ENCODE measurements at regions not wholly inside any gene's neighbourhood (a gene's known extent, or its start where the extent isn't known, plus 50 kb on each side); places are given as distances from the start of the nearest gene placed in this dataset.

- no peaks in the 10 kb centered on the region for H3K36me3 ChIP-seq
- no peak overlapping the region for H3K27ac ChIP-seq
- H3K9me3 ChIP-seq: no peaks in the 10 kb centered on the region
- intact Hi-C loops (cut with DNase I): no loop called here
- 79% methylated on average over 2 of the region's 2 CpGs for WGBS
- H3K4me1 ChIP-seq (replicated peaks): no peaks in the 10 kb centered on the region
- no peak for DNase-seq (ENCODE audit: low spot score)
- no peaks in the 10 kb centered on the region for H3K27me3 ChIP-seq (replicated peaks; ENCODE audit: insufficient read depth)
- H3K4me3 ChIP-seq: no peak overlapping the region
- TF ChIP-seq POLR2A (IDR thresholded peaks at IDR 0.05): no peak
- no peak for TF ChIP-seq CTCF (IDR thresholded peaks at IDR 0.05)
Observed at GRCh38 chr3:16102187-16102561, 72.3 kb upstream of the GALNT15 start.

GRCh38 chr3:16102905-16103364, 71.5 kb upstream of the GALNT15 start:
- H3K27ac ChIP-seq: no peak overlapping the region
- intact Hi-C loops (cut with DNase I): no loop called here

GRCh38 chr3:16103472-16103871, 71.0 kb upstream of the GALNT15 start:
- intact Hi-C loops (cut with DNase I): no loop called here
- TF ChIP-seq CTCF (IDR thresholded peaks at IDR 0.05) (no peak), POLR2A (IDR thresholded peaks at IDR 0.05) (no peak), POLR2AphosphoS5 (IDR thresholded peaks at IDR 0.05) (no peak)
- Histone ChIP-seq H3K4me1 (replicated peaks) (no peaks in the 10 kb centered on the region), H3K9me3 (no peaks in the 10 kb centered on the region), H3K36me3 (no peaks in the 10 kb centered on the region), H3K27me3 (replicated peaks; ENCODE audit: insufficient read depth) (no peaks in the 10 kb centered on the region), H3K4me3 (no peak overlapping the region), H3K27ac (no peak overlapping the region)
- DNase-seq (ENCODE audit: low spot score): no peak
- 57% methylated on average over 3 of the region's 3 CpGs for WGBS

More at GRCh38 chr3:16102905-16103364, 71.5 kb upstream of the GALNT15 start:
- DNase-seq (ENCODE audit: low spot score): no peak
- H3K4me3 ChIP-seq: no peak overlapping the region
- H3K4me1 ChIP-seq (replicated peaks): no peaks in the 10 kb centered on the region
- no peaks in the 10 kb centered on the region for H3K9me3 ChIP-seq
- H3K36me3 ChIP-seq: no peaks in the 10 kb centered on the region
- no peak for TF ChIP-seq POLR2A (IDR thresholded peaks at IDR 0.05)
- TF ChIP-seq POLR2AphosphoS5 (IDR thresholded peaks at IDR 0.05): no peak
- TF ChIP-seq CTCF (IDR thresholded peaks at IDR 0.05): no peak
- no peaks in the 10 kb centered on the region for H3K27me3 ChIP-seq (replicated peaks; ENCODE audit: insufficient read depth)

- Histone ChIP-seq H3K36me3 (no peaks in the 10 kb centered on the region), H3K4me3 (no peak overlapping the region), H3K27me3 (replicated peaks; ENCODE audit: insufficient read depth) (no peaks in the 10 kb centered on the region), H3K4me1 (replicated peaks) (no peaks in the 10 kb centered on the region), H3K27ac (no peak overlapping the region), H3K9me3 (no peaks in the 10 kb centered on the region)
- TF ChIP-seq POLR2A (IDR thresholded peaks at IDR 0.05): no peak
- TF ChIP-seq POLR2AphosphoS5 (IDR thresholded peaks at IDR 0.05): no peak
- TF ChIP-seq CTCF (IDR thresholded peaks at IDR 0.05): no peak
- intact Hi-C loops (cut with DNase I): no loop called here
- no peak for DNase-seq (ENCODE audit: low spot score)
- WGBS: 80% methylated on average over 2 of the region's 2 CpGs
Observed at GRCh38 chr3:16104156-16104555, 70.3 kb upstream of the GALNT15 start.

GRCh38 chr3:16106050-16106449, 68.4 kb upstream of the GALNT15 start:
- no peak overlapping the region for H3K27ac ChIP-seq
- TF ChIP-seq POLR2AphosphoS5 (IDR thresholded peaks at IDR 0.05): no peak
- no peak for TF ChIP-seq CTCF (IDR thresholded peaks at IDR 0.05)
- no peak for TF ChIP-seq POLR2A (IDR thresholded peaks at IDR 0.05)
- H3K9me3 ChIP-seq: no peaks in the 10 kb centered on the region
- H3K36me3 ChIP-seq: no peaks in the 10 kb centered on the region
- DNase-seq (ENCODE audit: low spot score): no peak
- intact Hi-C loops (cut with DNase I): no loop called here
- WGBS: 86% methylated on average over 1 of the region's 1 CpG
- no peak overlapping the region for H3K4me3 ChIP-seq
- no peaks in the 10 kb centered on the region for H3K4me1 ChIP-seq (replicated peaks)
- no peaks in the 10 kb centered on the region for H3K27me3 ChIP-seq (replicated peaks; ENCODE audit: insufficient read depth)

Data from prostate gland (tissue), 2 donors.